Esophagus muscularis mucosa (tissue), 4 donors: ENCODE measurements at regions not wholly inside any gene's neighbourhood (a gene's known extent, or its start where the extent isn't known, plus 50 kb on each side); places are given as distances from the start of the nearest gene placed in this dataset.

ENCODE experiments used
- CTCF ChIP-seq, 3 experiments: fragments of 200-600 bp in 2 of 3; fragments of 450-650 bp in 1 of 3; sonication (generic) in 2 of 3; IDR thresholded peaks; one replicate each; pipeline ENCODE4 v1.5.1; 2017 to 2019; ENCODE audit warnings: antibody characterized with exemption in 3 of 3, mild to moderate bottlenecking in 2 of 3, moderate library complexity in 1 of 3
- EP300 ChIP-seq: sonication (generic); formaldehyde crosslinking; IDR thresholded peaks from one replicate; pipeline ENCODE4 v1.6.1; 2017; ENCODE audit warnings: antibody characterized with exemption
- POLR2A ChIP-seq: fragments of 450-650 bp; IDR thresholded peaks from one replicate; pipeline ENCODE4 v1.6.1; 2017; ENCODE audit warnings: antibody characterized with exemption, moderate library complexity, mild to moderate bottlenecking, low read depth
- POLR2AphosphoS5 ChIP-seq, 2 donors: sonication (generic); formaldehyde crosslinking; IDR thresholded peaks; one replicate each; pipeline ENCODE4 v1.6.1; 2017; ENCODE audit warnings: antibody characterized with exemption in 2 of 2

- no peak for TF ChIP-seq CTCF (IDR thresholded peaks at IDR 0.05)
- TF ChIP-seq POLR2A, result no peak
- no peak for TF ChIP-seq POLR2AphosphoS5 (IDR thresholded peaks at IDR 0.05)
- TF ChIP-seq EP300, result no peak
Observed at GRCh38 chr6:68038815-68039408, 596.2 kb upstream of the ADGRB3 start.
